Activated T-cell treated with anti-CD3 and anti-CD28 coated beads, Interleukin-2, amount 50 U/mL, for 4 hours (primary cell): ENCODE measurements at regions not wholly inside any gene's neighbourhood (a gene's known extent, or its start where the extent isn't known, plus 50 kb on each side); places are given as distances from the start of the nearest gene placed in this dataset.

Experiments
- ATAC-seq, 2 donors: fragments of 200-7000 bp; cut with Tn5 transposase; one replicate each; pipeline ENCODE4 v1.10.0; 2021
- DNase-seq: peaks from one replicate; pipeline ENCODE4 v3.0.0-alpha.2; 2020
- H3K27me3 Mint-ChIP-seq: one replicate; pipeline ENCODE4 v1.8.0; 2021; ENCODE audit warnings: low read depth, mixed read lengths
- H3K36me3 Mint-ChIP-seq: one replicate; pipeline ENCODE4 v1.8.0; 2022; ENCODE audit warnings: mixed read lengths; ENCODE audit not compliant: insufficient read depth
- H3K4me1 Mint-ChIP-seq: one replicate; pipeline ENCODE4 v1.8.0; 2021; ENCODE audit warnings: low read depth, mixed read lengths
- H3K4me3 Mint-ChIP-seq: one replicate; pipeline ENCODE4 v1.8.0; 2021; ENCODE audit warnings: mild to moderate bottlenecking, moderate library complexity, mixed read lengths
- H3K9me3 Mint-ChIP-seq: one replicate; pipeline ENCODE4 v1.8.0; 2021; ENCODE audit warnings: mixed read lengths

GRCh38 chr3:181464033-181464694 is 247.6 kb upstream of the SOX2 start:
- no peaks in the 10 kb centered on the region for H3K27me3 Mint-ChIP-seq
- H3K4me1 Mint-ChIP-seq: no peaks in the 10 kb centered on the region
- no peaks in the 10 kb centered on the region for H3K36me3 Mint-ChIP-seq
- DNase-seq: no peak
- no peak overlapping the region for H3K4me3 Mint-ChIP-seq
- peaks cover 11% of the 10 kb centered on the region for H3K9me3 Mint-ChIP-seq
- no peak for ATAC-seq

- no peaks in the 10 kb centered on the region for H3K27me3 Mint-ChIP-seq
- H3K4me1 Mint-ChIP-seq: no peaks in the 10 kb centered on the region
- peaks cover 11% of the 10 kb centered on the region for H3K9me3 Mint-ChIP-seq
- no peak overlapping the region for H3K4me3 Mint-ChIP-seq
- no peak for ATAC-seq
- no peak for DNase-seq
- H3K36me3 Mint-ChIP-seq: no peaks in the 10 kb centered on the region
These were observed 250.3 kb upstream of the SOX2 start for GRCh38 chr3:181461381-181461780.

GRCh38 chr3:181459516-181459915 is 252.2 kb upstream of the SOX2 start:
- H3K36me3 Mint-ChIP-seq: no peaks in the 10 kb centered on the region
- ATAC-seq (no peak), DNase-seq (no peak)
- no peak overlapping the region for H3K4me3 Mint-ChIP-seq
- peaks cover 11% of the 10 kb centered on the region for H3K9me3 Mint-ChIP-seq
- no peaks in the 10 kb centered on the region for H3K4me1 Mint-ChIP-seq
- no peaks in the 10 kb centered on the region for H3K27me3 Mint-ChIP-seq

GRCh38 chr3:181458857-181459256 is 252.9 kb upstream of the SOX2 start:
- peaks cover 11% of the 10 kb centered on the region for H3K9me3 Mint-ChIP-seq
- no peaks in the 10 kb centered on the region for H3K36me3 Mint-ChIP-seq
- H3K4me3 Mint-ChIP-seq: no peak overlapping the region
- DNase-seq: no peak
- no peaks in the 10 kb centered on the region for H3K4me1 Mint-ChIP-seq
- no peaks in the 10 kb centered on the region for H3K27me3 Mint-ChIP-seq
- no peak for ATAC-seq

- Mint-ChIP-seq H3K4me1 (no peaks in the 10 kb centered on the region), H3K9me3 (peaks cover 11% of the 10 kb centered on the region), H3K36me3 (no peaks in the 10 kb centered on the region), H3K27me3 (no peaks in the 10 kb centered on the region), H3K4me3 (no peak overlapping the region)
- ATAC-seq (no peak), DNase-seq (no peak)
These were observed 254.0 kb upstream of the SOX2 start for GRCh38 chr3:181457756-181458155.

GRCh38 chr3:181457190-181457589 is 254.5 kb upstream of the SOX2 start:
- Mint-ChIP-seq H3K36me3 (no peaks in the 10 kb centered on the region), H3K4me3 (no peak overlapping the region), H3K4me1 (no peaks in the 10 kb centered on the region), H3K9me3 (peaks cover 11% of the 10 kb centered on the region), H3K27me3 (no peaks in the 10 kb centered on the region)
- DNase-seq (no peak), ATAC-seq (no peak)

GRCh38 chr3:181455276-181455675 is 256.4 kb upstream of the SOX2 start:
- H3K9me3 Mint-ChIP-seq: peaks cover 9% of the 10 kb centered on the region
- H3K4me1 Mint-ChIP-seq: no peaks in the 10 kb centered on the region
- no peak overlapping the region for H3K4me3 Mint-ChIP-seq
- DNase-seq: no peak
- no peaks in the 10 kb centered on the region for H3K27me3 Mint-ChIP-seq
- no peaks in the 10 kb centered on the region for H3K36me3 Mint-ChIP-seq
- ATAC-seq: no peak

GRCh38 chr3:181454451-181455027 is 257.2 kb upstream of the SOX2 start:
- no peaks in the 10 kb centered on the region for H3K4me1 Mint-ChIP-seq
- H3K9me3 Mint-ChIP-seq: peaks cover 5% of the 10 kb centered on the region
- no peak for ATAC-seq
- H3K36me3 Mint-ChIP-seq: no peaks in the 10 kb centered on the region
- no peak for DNase-seq
- H3K27me3 Mint-ChIP-seq: no peaks in the 10 kb centered on the region
- no peak overlapping the region for H3K4me3 Mint-ChIP-seq

GRCh38 chr3:181446741-181447140 is 265.0 kb upstream of the SOX2 start:
- no peaks in the 10 kb centered on the region for H3K27me3 Mint-ChIP-seq
- DNase-seq (no peak), ATAC-seq (no peak)
- peaks cover 10% of the 10 kb centered on the region for H3K9me3 Mint-ChIP-seq
- H3K36me3 Mint-ChIP-seq: no peaks in the 10 kb centered on the region
- H3K4me1 Mint-ChIP-seq: no peaks in the 10 kb centered on the region
- no peak overlapping the region for H3K4me3 Mint-ChIP-seq

- DNase-seq: no peak
- Mint-ChIP-seq H3K4me1 (no peaks in the 10 kb centered on the region), H3K36me3 (no peaks in the 10 kb centered on the region), H3K9me3 (peaks cover 11% of the 10 kb centered on the region), H3K27me3 (no peaks in the 10 kb centered on the region), H3K4me3 (no peak overlapping the region)
- ATAC-seq: no peak
These were observed 269.7 kb upstream of the SOX2 start for GRCh38 chr3:181442066-181442465.

GRCh38 chr3:181432992-181433391 is 278.7 kb upstream of the SOX2 start:
- Mint-ChIP-seq H3K36me3 (no peaks in the 10 kb centered on the region), H3K9me3 (peaks cover 24% of the 10 kb centered on the region), H3K27me3 (no peaks in the 10 kb centered on the region), H3K4me3 (no peak overlapping the region), H3K4me1 (no peaks in the 10 kb centered on the region)
- no peak for DNase-seq
- ATAC-seq: no peak

- Mint-ChIP-seq H3K36me3 (no peaks in the 10 kb centered on the region), H3K9me3 (peaks cover 29% of the 10 kb centered on the region), H3K4me3 (no peak overlapping the region), H3K4me1 (no peaks in the 10 kb centered on the region), H3K27me3 (no peaks in the 10 kb centered on the region)
- DNase-seq: no peak
- no peak for ATAC-seq
These were observed 280.0 kb upstream of the SOX2 start for GRCh38 chr3:181431748-181432147.

GRCh38 chr3:181425074-181425473 is 286.7 kb upstream of the SOX2 start:
- ATAC-seq (no peak), DNase-seq (no peak)
- Mint-ChIP-seq H3K4me1 (no peaks in the 10 kb centered on the region), H3K9me3 (peaks cover 26% of the 10 kb centered on the region), H3K4me3 (no peak overlapping the region), H3K27me3 (no peaks in the 10 kb centered on the region), H3K36me3 (no peaks in the 10 kb centered on the region)

GRCh38 chr3:181418233-181418632 is 293.5 kb upstream of the SOX2 start:
- no peak for DNase-seq

GRCh38 chr3:181417748-181418147 is 294.0 kb upstream of the SOX2 start:
- Mint-ChIP-seq H3K9me3 (no peaks in the 10 kb centered on the region), H3K4me1 (no peaks in the 10 kb centered on the region), H3K27me3 (no peaks in the 10 kb centered on the region), H3K4me3 (no peak overlapping the region), H3K36me3 (no peaks in the 10 kb centered on the region)
- DNase-seq (no peak), ATAC-seq (no peak)

More at GRCh38 chr3:181418233-181418632, 293.5 kb upstream of the SOX2 start:
- no peaks in the 10 kb centered on the region for H3K36me3 Mint-ChIP-seq
- ATAC-seq: no peak
- no peaks in the 10 kb centered on the region for H3K27me3 Mint-ChIP-seq
- H3K4me1 Mint-ChIP-seq: no peaks in the 10 kb centered on the region
- peaks cover 4% of the 10 kb centered on the region for H3K9me3 Mint-ChIP-seq
- no peak overlapping the region for H3K4me3 Mint-ChIP-seq
